ENCODE measurements at regions not wholly inside any gene's neighbourhood (a gene's known extent, or its start where the extent isn't known, plus 50 kb on each side); places are given as distances from the start of the nearest gene placed in this dataset.

- TF ChIP-seq, protein P1, sequence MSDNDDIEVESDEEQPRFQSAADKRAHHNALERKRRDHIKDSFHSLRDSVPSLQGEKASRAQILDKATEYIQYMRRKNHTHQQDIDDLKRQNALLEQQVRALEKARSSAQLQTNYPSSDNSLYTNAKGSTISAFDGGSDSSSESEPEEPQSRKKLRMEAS (IDR thresholded peaks at IDR 0.05): no peak
- no peak for TF ChIP-seq POLR2AphosphoS5 (IDR thresholded peaks at IDR 0.05; ENCODE audit: low read depth, low read length)
- TF ChIP-seq POLR2A (IDR thresholded peaks at IDR 0.05; ENCODE audit: borderline replicate concordance, extremely low read depth, insufficient read depth, insufficient read length): no peak
- no peak for TF ChIP-seq ATF3 (IDR thresholded peaks at IDR 0.05)
- no peak for TF ChIP-seq ZFX (IDR thresholded peaks at IDR 0.05)
Measured at GRCh38 chr3:31188112-31188511, 293.7 kb upstream of the GADL1 start (continued).

GRCh38 chr3:31189330-31189729, 294.9 kb upstream of the GADL1 start:
- no TSS peak for BruUV-seq (replicated peaks)
- H3K9ac ChIP-seq (ENCODE audit: low read length): no peak overlapping the region
- H3K27me3 ChIP-seq (ENCODE audit: insufficient read depth, low read length): no peaks in the 10 kb centered on the region
- CTCF ChIA-PET: no interaction called here
- TF ChIP-seq POLR2A (IDR thresholded peaks at IDR 0.05; ENCODE audit: borderline replicate concordance, extremely low read depth, insufficient read depth, insufficient read length) (no peak), RAD21 (IDR thresholded peaks at IDR 0.05; ENCODE audit: low read depth) (no peak), REST (IDR thresholded peaks at IDR 0.05; ENCODE audit: low read depth) (no peak), POLR2AphosphoS5 (IDR thresholded peaks at IDR 0.05; ENCODE audit: low read depth, low read length) (no peak), ZFX (IDR thresholded peaks at IDR 0.05) (no peak), SRF (IDR thresholded peaks at IDR 0.05; ENCODE audit: low read depth) (no peak), CEBPB (IDR thresholded peaks at IDR 0.05; ENCODE audit: low read depth) (no peak), ELF1 (IDR thresholded peaks at IDR 0.05; ENCODE audit: borderline replicate concordance, low read depth) (no peak), ZNF274 (IDR thresholded peaks at IDR 0.05; ENCODE audit: low read depth, low read length) (no peak), TCF7L2 (IDR thresholded peaks at IDR 0.05; ENCODE audit: borderline replicate concordance, extremely low read depth, insufficient read depth, insufficient read length) (no peak), SIN3A (IDR thresholded peaks at IDR 0.05; ENCODE audit: low read depth) (no peak)
- TF ChIP-seq, protein P1 (IDR thresholded peaks at IDR 0.05): no peak
- no peak overlapping the region for H3K4me2 ChIP-seq (ENCODE audit: low read length)
- H3K79me2 ChIP-seq (ENCODE audit: insufficient read depth, low read length): no peaks in the 10 kb centered on the region
- no peak overlapping the region for H3K4me3 ChIP-seq (replicated peaks in 1 of 2; ENCODE audit: low read depth in 1 of 2, low read length in 2 of 2)
- RAD21 ChIA-PET (ENCODE audit: low non-redundant PET in 1 of 2, low total read pairs in 2 of 2, uncharacterized antibody in 2 of 2, unreplicated experiment in 2 of 2): no interaction called here
- no peaks in the 10 kb centered on the region for H3K9me2 ChIP-seq (ENCODE audit: insufficient read depth)
- POLR2A ChIA-PET: no interaction called here
- no peaks in the 10 kb centered on the region for H3K36me3 ChIP-seq (ENCODE audit: control insufficient read depth in 1 of 2, insufficient read depth in 2 of 2, low read length in 2 of 2)
- H4K20me1 ChIP-seq (ENCODE audit: insufficient read depth): no peaks in the 10 kb centered on the region
- H3K27ac ChIP-seq (ENCODE audit: low read depth, low read length): no peak overlapping the region
- DNase-seq (ENCODE audit: low read depth, low spot score) (no peak), ATAC-seq (no peak)
- H3K9me3 ChIP-seq (ENCODE audit: control insufficient read depth in 1 of 2, insufficient read depth in 1 of 2, low read depth in 1 of 2, low read length in 2 of 2): no peaks in the 10 kb centered on the region
- no peak overlapping the region for H2AFZ ChIP-seq (ENCODE audit: low read depth, low read length, poor library complexity, severe bottlenecking)
- H3K4me1 ChIP-seq (ENCODE audit: control insufficient read depth in 1 of 2, insufficient read depth in 2 of 2, low read length in 2 of 2): no peaks in the 10 kb centered on the region
- intact Hi-C loops (cut with micrococcal nuclease): no loop called here

All from HCT116 (cell line).